NCI-H748 treated with DMSO at 0.1 percent for 48 hours (cell line): ENCODE measurements at regions not wholly inside any gene's neighbourhood (a gene's known extent, or its start where the extent isn't known, plus 50 kb on each side); places are given as distances from the start of the nearest gene placed in this dataset.
"Not testable (repeated sequence)": the region's sequence is repeated elsewhere in the genome, so short reads cannot be mapped to it uniquely, and the experiment has no call there.

Experiments used
- DNase-seq: peaks from one replicate; lab custom pipeline; 2025; lab: John Stamatoyannopoulos, UW

GRCh38 chr15:62218841-62219240 is 53.8 kb upstream of the C2CD4B start:
- DNase-seq = no peak

- no peak for DNase-seq
Measured at GRCh38 chr15:62219799-62220198, 54.7 kb upstream of the C2CD4B start.

- DNase-seq = no peak
Measured at GRCh38 chr15:62223020-62223419, 57.9 kb upstream of the C2CD4B start.

GRCh38 chr15:62228604-62229003 is 63.5 kb upstream of the C2CD4B start:
- DNase-seq = no peak

DNA sequence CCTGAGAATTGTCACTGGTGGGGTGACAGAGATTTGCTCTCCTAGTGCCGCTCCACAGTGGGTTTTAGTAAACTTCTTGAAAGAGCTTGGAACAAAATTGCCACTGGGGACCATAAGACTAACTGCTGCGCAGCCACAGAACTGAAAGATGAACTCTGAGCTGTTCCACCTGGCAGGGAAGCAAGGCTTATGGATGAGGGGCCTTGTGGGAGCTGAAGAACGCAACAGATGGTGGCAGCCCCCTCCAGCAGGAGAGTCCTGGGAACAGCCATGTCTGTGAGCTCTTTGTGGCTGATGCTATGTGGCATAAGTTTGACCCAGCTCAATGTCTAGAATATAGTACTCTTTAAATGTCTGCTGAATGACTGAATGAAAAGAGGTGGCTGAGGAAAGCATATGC is 66.8 kb upstream of the C2CD4B start:
- no peak for DNase-seq

- no peak for DNase-seq
Measured at GRCh38 chr15:62240121-62241096, 75.3 kb upstream of the C2CD4B start.

DNA sequence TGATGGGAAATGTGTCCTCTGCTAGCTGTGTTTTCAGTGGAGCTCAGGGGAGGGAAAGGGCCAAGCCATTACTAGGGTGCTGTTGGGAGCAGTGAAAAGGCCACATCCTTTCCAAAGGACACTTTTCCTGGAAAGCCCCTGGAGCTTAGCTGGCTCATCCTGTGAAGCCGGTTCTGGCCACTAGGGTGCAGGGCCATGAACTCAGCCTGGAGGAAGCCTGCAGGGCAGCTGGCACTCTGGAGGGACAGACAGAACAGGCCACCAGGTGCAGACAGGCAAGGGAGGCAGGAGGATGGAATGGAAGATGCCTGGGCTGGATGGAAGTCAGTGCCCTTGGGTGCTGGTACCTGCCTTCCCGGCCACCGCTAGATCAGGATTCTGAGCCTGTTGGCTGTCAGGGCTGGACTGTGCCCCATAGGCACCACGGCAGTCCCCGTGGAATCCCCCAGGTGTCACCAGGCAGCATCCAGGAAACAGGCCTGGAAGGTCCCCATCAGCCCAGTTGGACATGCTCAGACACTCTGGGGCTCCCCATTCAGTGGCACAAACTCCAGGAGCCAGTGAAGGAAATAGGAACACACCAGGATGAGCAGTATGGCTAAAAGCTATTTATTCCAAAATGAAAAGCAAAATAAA is 76.2 kb upstream of the C2CD4B start:
- no peak for DNase-seq

GRCh38 chr15:62242999-62243398 is 77.9 kb upstream of the C2CD4B start:
- DNase-seq = no peak

GRCh38 chr15:62244762-62245161 is 79.7 kb upstream of the C2CD4B start:
- no peak for DNase-seq

DNA sequence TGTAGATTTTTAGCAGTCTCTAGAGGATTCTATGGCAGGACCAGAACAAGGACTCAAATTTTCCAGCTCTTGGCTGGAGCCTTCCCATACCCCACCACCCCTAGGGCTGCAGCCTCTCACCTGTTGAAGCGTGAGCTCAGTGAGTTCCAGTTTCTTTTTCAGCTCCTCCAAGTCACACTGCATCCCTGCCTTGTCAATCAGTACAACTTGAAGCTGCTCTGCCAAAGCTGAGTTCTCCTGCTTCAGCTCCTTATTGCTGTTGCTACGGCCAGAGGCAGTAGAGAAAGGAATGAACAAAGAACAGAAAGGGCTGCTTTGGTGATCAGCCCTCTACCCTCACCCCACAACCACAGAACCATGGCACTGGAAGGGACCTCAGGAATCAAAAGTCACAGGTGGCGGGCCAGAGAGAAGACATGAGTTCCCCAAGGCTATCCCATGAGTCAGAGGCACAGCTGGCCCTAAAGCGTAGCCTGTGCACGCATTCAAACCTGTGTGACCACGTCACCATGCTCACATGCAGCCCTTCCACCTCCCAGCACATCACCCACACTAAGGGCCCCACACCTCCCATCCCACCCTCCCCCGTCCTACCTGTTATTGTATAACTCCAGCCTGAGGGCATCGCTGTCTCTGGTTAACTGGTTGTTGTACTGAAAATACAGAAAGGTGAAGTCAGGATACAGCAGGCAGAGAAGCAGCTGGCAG is 83.3 kb upstream of the C2CD4B start:
- DNase-seq = no peak

GRCh38 chr15:62249501-62249900 is 84.4 kb upstream of the C2CD4B start:
- DNase-seq = no peak

GRCh38 chr15:62250186-62250585 is 85.1 kb upstream of the C2CD4B start:
- no peak for DNase-seq

DNA sequence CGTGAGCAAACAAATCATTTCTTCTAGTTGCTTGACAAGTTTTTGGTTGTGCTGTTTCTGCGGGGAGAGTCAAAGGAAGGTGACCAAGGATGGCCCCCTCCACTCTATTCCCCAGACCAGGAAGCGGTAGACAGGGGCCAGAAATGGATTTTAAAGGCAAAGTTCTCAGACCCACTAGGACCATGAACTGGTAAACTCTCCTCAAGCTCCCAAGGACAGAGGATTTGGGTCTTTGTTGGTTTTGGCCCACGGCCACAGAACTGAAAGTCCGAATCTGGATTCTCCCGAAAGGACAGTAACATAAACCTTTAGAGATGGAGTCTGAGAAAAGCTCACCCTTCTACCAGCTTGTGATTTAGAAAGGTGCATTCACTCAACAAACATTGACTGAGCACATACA is 85.9 kb upstream of the C2CD4B start:
- no peak for DNase-seq

DNA sequence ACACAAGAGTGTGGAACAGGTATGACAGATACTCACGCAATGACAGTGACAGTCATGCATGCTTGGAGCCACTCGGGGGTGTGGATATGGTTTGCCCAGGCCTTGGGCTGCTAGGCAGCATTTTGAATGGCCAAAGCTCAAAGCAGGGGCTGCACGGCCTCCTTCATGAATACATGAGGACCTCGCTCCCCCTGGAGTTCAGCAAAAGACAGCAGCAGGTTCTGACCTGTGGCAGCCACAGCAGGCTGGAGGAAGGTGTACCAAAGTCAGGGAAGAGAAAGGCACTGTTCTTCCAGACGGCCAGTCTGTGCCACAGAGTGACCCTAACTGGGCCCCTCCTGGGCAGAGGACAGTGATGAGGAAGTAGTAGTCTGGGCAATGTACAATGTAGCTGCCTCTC is 88.2 kb upstream of the C2CD4B start:
- DNase-seq = no peak

GRCh38 chr15:62254137-62254934 is 89.3 kb upstream of the C2CD4B start:
- DNase-seq = peak; percentile 4

DNA sequence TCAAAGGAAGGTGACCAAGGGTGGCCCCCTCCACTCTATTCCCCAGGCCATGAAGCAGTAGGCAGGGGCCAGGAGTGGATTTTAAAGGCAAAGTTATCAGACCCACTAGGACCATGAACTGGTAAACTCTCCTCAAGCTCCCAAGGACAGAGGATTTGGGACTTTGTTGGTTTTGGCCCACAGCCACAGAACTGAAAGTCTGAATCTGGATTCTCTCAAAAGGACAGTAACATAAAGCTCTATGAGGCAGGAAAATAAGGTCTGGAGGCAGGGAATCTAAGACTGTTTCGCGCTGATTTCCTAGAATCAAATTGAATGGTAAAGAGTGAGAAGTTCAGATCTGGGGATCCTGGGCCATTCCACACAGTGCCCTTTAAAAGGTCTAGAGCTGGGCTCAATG is 91.3 kb upstream of the C2CD4B start:
- not testable (repeated sequence) for DNase-seq

DNA sequence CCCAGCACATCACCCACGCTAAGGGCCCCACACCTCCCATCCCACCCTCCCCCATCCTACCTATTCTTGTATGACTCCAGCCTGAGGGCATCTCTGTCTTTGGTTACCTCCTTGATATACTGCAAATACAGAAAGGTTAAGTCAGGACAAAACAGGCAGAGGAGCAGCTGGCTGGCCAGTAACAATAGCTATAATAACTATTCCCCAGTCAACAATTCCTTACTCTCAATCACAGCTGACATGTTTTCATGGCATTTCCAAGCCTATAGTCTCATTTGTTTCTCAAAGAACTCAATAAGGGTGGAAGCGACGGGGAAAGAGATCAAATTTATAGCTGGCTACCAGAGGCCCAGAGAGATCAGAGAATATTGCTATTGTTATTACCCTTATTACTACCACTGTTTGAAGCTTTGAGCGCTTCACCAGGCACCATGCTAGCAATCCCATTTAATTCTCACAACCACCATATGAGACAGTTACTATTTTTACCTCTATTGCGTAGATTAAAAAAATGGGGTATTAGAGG is 93.0 kb upstream of the C2CD4B start:
- DNase-seq = peak; percentile 70

- no peak for DNase-seq
Measured at GRCh38 chr15:62262305-62262941, 97.3 kb upstream of the C2CD4B start.

DNA sequence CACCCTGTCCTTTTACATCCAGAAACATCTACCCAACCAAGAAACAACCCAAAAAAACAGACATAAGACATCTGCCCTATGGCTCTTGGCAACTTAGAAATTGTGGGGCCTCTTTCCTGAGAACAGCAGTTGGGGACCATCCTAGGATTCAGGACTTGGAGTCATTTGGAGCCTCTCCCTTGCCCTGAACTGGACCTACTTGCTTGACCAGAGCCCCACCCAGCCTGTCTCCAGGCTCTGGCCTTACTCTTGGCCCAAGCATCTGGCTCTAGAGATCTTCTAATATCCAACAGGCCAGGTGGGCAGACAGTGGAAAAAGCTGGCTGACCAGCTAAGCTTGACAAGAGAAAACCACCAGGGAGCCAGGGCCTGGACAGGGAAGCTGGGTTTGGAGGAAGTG is 99.1 kb upstream of the C2CD4B start:
- DNase-seq = no peak

DNA sequence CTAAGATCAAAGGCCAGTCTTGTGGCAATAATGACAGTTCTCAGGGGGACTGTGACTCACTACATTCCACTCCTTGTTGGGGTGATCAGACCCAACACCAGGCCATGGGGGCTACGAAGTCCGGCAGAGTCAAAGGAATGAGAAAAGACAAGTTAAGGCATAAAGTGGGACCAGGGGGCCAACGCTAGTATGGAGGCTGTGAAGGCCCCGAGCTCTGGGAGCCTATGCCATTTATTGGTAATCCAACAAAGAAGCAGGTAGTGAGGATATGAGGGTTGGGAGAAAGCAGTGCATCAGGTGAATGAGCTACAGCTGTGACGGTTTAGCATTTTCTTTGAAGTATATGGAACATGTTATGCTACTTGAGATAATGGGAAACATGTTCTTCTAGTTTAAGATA is 104.4 kb upstream of the C2CD4B start:
- DNase-seq = no peak

GRCh38 chr15:62270216-62270921 is 105.3 kb upstream of the C2CD4B start:
- DNase-seq = no peak
